Jurkat, Clone E6-1 (cell line): ENCODE measurements at regions not wholly inside any gene's neighbourhood (a gene's known extent, or its start where the extent isn't known, plus 50 kb on each side); places are given as distances from the start of the nearest gene placed in this dataset.

Experiments used
- DNase-seq: peaks from one replicate; pipeline ENCODE4 v3.0.0-alpha.2; 2011; ENCODE audit warnings: low read depth, low spot score
- H3K4me3 ChIP-seq: 2 replicates; pipeline ENCODE4 v1.5.1; 2011; ENCODE audit warnings: mild to moderate bottlenecking, low read length, control low read depth, moderate library complexity

GRCh38 chr7:46741181-46741580, 820.1 kb upstream of the IGFBP3 start:
- DNase-seq = no peak

GRCh38 chr7:46739518-46740234, 818.6 kb upstream of the IGFBP3 start:
- H3K4me3 ChIP-seq = no peak overlapping the region
- DNase-seq = no peak

More at GRCh38 chr7:46741181-46741580, 820.1 kb upstream of the IGFBP3 start:
- no peak overlapping the region for H3K4me3 ChIP-seq

DNA sequence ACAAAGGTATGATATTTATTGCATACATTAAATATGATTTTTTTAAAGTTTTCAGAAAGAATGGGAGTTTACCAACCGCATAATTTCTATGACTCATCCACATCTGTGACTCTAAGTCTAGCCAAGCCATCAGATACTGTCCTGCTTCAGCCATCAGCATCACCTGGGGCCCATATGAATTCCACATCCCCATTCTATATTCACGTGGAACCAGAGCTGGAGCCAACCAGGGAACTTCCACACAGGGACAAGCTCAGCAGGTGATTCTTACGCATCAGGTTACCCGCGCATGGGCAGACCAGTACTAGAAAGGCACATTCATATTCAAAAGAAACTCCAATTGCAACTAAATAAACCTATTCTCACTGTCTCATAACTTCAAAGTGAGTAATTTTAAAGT, 817.7 kb upstream of the IGFBP3 start:
- H3K4me3 ChIP-seq = no peak overlapping the region
- DNase-seq = no peak

DNA sequence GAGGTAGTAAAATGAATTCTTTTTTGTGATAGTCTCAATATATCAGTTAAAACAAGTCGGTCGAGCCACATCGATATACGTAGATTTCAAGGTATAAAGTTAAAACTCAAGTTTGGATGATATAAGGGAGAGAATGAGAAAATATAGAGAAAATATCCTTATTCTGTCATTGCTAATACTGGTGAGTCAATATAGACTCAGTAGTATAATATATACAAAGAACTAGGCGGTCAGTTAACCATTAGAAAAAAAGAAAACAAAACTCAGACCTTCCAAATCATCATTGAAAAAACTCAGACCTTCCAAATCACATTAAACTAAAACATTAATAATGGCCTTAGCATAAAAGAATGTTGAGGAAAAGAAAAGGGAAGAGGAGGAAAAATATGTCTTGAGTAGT, 817.1 kb upstream of the IGFBP3 start:
- H3K4me3 ChIP-seq = no peak overlapping the region
- DNase-seq = no peak

DNA sequence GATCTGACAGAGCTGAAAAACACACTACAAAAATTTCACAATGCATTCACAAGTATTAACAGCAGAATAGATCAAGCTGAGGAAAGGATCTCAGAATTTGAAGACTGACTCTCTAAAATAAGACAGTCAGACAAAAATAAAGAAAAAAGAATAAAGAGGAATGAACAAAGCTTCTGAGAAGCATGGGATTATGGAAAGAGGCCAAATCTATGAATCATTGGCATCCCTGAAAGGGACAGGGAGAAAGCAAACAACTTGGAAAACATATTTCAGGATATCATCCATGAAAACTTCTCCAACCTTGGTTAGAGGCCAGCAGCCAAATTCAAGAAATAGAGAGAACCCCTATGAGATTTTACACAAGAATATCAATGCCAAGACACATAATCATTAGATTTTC, 804.8 kb upstream of the IGFBP3 start:
- H3K4me3 ChIP-seq = no peak overlapping the region
- no peak for DNase-seq

- no peak overlapping the region for H3K4me3 ChIP-seq
- no peak for DNase-seq
These were observed 804.1 kb upstream of the IGFBP3 start for GRCh38 chr7:46725136-46725535.

DNA sequence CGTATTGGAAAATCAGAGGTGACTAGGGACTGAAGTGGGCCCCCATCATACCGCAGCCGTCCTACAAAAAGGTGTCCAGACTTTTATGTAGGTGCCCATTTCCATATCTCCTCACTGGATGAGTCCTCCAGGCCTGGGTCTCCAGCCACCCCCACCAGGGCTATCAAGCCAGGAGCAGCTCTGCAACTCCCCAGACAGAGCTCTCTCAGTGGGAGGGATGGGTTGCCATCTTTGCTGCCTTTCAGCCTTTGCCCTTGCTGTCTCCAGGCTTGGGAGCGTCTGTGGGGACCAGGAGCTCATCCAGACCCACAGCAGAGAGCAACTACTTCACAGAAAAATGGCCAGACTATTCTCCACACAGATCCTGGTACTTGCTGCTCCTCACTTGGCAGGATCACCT, 802.7 kb upstream of the IGFBP3 start:
- no peak overlapping the region for H3K4me3 ChIP-seq
- no peak for DNase-seq

GRCh38 chr7:46723003-46723402, 801.9 kb upstream of the IGFBP3 start:
- DNase-seq = no peak
- H3K4me3 ChIP-seq = no peak overlapping the region

DNA sequence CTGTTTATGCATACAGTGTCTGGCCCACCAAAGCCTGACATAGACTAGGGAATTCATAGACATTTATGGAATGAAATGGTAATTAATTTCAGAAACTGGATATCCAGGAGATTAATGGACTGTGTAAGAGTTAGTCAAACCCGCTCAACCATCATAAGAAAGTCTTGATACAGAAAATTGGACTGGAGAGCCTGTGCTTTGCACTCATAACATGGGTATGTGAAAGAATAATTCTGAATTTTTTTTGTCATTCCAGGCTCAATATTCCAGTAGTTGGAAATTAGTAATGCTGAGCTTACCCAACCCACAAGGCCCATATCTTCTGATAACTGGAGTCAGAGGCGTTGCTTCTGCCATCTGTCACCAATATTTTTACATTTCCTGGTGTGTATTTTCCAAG, 799.7 kb upstream of the IGFBP3 start:
- DNase-seq = no peak
- no peak overlapping the region for H3K4me3 ChIP-seq

- no peak for DNase-seq
- H3K4me3 ChIP-seq = no peak overlapping the region
These were observed 798.5 kb upstream of the IGFBP3 start for GRCh38 chr7:46719616-46720015.

GRCh38 chr7:46716926-46717325, 795.9 kb upstream of the IGFBP3 start:
- H3K4me3 ChIP-seq = no peak overlapping the region
- DNase-seq = no peak

DNA sequence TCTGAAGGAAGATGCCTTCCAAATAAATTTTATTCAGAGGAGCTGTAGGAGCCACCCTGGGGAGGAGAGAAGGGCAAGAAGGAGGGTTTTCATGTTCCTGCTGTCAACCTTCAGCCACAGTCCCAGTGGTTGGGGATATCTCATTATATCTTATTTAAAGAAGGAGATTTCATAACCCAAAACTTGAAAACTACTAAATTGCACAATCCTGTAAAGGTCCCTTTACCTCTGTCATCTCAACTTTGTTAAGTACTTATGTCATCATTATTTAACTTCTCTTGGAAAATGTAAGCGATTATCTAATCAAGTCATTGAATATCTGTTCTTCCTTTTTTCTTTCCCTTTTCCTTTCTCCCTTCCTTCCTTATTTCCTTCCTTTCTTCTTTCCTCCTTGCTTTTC, 794.5 kb upstream of the IGFBP3 start:
- DNase-seq = no peak
- no peak overlapping the region for H3K4me3 ChIP-seq

DNA sequence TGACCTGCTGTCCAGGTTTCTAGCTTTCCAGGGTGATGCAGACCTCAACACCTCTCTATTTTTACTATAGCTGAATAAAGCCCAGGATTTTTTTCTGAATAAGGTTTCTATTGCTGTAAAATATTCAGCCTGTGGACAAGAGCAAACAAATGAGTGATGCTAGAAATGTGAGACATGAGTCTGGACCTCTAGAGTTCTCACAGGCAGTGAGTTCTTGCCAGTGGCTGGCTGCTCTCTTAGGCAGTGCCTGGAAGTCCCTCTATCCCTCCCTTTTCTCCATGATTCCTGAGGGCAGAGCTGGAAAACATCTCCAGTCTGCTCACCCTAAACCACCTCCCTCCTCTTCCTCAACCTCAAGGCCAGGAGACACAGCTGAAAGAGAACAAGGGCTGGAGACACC, 793.8 kb upstream of the IGFBP3 start:
- no peak for DNase-seq

GRCh38 chr7:46713868-46714596, 793.0 kb upstream of the IGFBP3 start:
- DNase-seq = no peak
- H3K4me3 ChIP-seq = no peak overlapping the region

More for the DNA sequence above, 793.8 kb upstream of the IGFBP3 start:
- no peak overlapping the region for H3K4me3 ChIP-seq

GRCh38 chr7:46710927-46711326, 789.9 kb upstream of the IGFBP3 start:
- H3K4me3 ChIP-seq = no peak overlapping the region
- no peak for DNase-seq

GRCh38 chr7:46707973-46708372, 786.9 kb upstream of the IGFBP3 start:
- no peak for DNase-seq
- H3K4me3 ChIP-seq = no peak overlapping the region

DNA sequence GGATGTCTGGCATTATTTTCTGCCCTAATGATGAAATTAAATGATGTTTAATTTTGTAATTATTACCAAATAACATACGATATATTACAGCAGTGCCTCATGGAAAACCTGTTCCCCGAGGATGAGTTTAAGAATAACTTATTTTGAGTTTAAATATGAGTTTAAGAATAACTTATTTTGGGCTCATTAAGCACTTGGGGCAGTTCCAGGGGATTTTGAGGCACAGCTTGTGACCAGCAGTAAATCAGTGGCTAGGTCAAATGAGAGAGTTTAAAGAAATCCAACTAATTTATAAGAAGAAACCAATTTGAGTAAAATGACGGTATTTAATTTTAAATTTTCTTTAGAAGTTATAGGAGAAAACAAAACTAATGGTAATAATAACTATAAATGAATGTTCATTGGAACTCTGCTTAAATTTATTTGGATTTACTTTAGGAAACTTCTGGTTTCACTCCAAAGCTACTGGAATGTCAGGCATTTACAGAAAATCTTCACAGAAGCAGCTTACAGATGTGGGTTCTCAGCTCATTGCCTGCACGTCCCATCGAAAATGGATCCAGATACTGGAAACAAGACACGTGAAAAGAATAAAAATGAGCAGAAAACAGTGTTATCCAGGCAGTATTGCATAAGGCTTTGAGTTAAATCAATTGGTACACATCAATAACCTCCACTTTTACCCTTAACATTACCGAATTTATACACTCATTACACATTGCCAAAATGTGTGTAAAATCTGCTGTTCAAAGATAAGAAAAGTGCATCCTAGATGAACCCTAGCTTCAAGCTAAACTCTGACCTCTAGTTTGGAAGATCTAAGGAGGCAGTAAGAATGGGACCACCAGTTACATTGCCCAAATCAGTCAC, 784.5 kb upstream of the IGFBP3 start:
- no peak for DNase-seq
- no peak overlapping the region for H3K4me3 ChIP-seq

DNA sequence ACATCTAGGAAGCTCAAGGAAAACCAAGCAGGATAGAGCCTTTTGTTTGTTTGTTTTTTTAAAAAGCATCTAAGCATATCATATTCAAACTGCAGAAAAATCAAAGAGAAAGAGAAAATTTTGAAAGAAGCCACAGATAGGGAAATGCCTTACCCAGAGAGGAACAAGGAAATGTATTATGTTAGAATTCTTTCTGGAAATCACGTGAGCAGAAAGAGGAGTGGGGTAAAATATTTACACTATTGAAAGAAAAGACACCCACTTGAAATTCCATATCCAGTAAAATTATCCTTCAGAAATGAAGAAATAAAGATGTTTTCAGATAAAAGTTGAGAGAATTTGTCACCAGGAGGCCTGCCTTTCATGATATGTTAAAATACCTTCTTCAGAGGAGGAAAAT, 775.7 kb upstream of the IGFBP3 start:
- no peak overlapping the region for H3K4me3 ChIP-seq
- no peak for DNase-seq

GRCh38 chr7:46695051-46695708, 774.1 kb upstream of the IGFBP3 start:
- no peak overlapping the region for H3K4me3 ChIP-seq
- DNase-seq = no peak
